CD14-positive monocyte (primary cell): ENCODE measurements at regions not wholly inside any gene's neighbourhood (a gene's known extent, or its start where the extent isn't known, plus 50 kb on each side); places are given as distances from the start of the nearest gene placed in this dataset.

ENCODE experiments used
- DNase-seq, 3 donors: peaks; one replicate each; pipeline ENCODE4 v3.0.0-alpha.2; 2011 to 2022
- H2AFZ ChIP-seq: 2 replicates; pipeline ENCODE4 v1.6.0; 2012; ENCODE audit warnings: mild to moderate bottlenecking, low read depth, low read length, inconsistent platforms; ENCODE audit not compliant: insufficient read depth, poor library complexity, severe bottlenecking
- H3K27ac ChIP-seq, 2 donors: 1 replicate in 1 of 2; 2 replicates in 1 of 2; pipeline ENCODE4 v1.5.1; 2012 to 2013; ENCODE audit warnings: low read length in 2 of 2, control low read depth in 1 of 2, inconsistent platforms in 1 of 2, low read depth in 1 of 2, mild to moderate bottlenecking in 1 of 2
- H3K27me3 ChIP-seq, 2 donors: one replicate each; pipeline versions ENCODE4 v1.6.0 to v1.6.1; 2011 to 2013; ENCODE audit warnings: low read length in 2 of 2; ENCODE audit not compliant: control insufficient read depth in 2 of 2, insufficient read depth in 2 of 2
- H3K36me3 ChIP-seq, 2 donors: replicated peaks in 1 of 2; 1 replicate in 1 of 2; 2 replicates in 1 of 2; pipeline versions ENCODE4 v1.5.1 to v1.6.1; 2012 to 2013; ENCODE audit warnings: low read length in 2 of 2, control low read depth in 1 of 2, inconsistent platforms in 1 of 2, mild to moderate bottlenecking in 1 of 2; ENCODE audit not compliant: insufficient read depth in 2 of 2, control insufficient read depth in 1 of 2
- H3K4me1 ChIP-seq, 2 donors: 1 replicate in 1 of 2; 2 replicates in 1 of 2; pipeline versions ENCODE4 v1.5.1 to v1.6.1; 2012 to 2013; ENCODE audit warnings: low read length in 2 of 2, control low read depth in 1 of 2, inconsistent platforms in 1 of 2, mild to moderate bottlenecking in 1 of 2, moderate library complexity in 1 of 2; ENCODE audit not compliant: insufficient read depth in 2 of 2, control insufficient read depth in 1 of 2
- H3K4me2 ChIP-seq: replicated peaks from 2 replicates; pipeline ENCODE3; 2012; ENCODE audit warnings: low read length, moderate library complexity, mild to moderate bottlenecking; ENCODE audit not compliant: poor library complexity, severe bottlenecking; ENCODE audit errors: extremely low read depth
- H3K4me3 ChIP-seq, 3 experiments: fragments of 200-600 bp in 1 of 3; sonication (generic) in 1 of 3; replicated peaks in 1 of 3; 1 replicate in 2 of 3; 2 replicates in 1 of 3; pipeline ENCODE4 v1.5.1; 2011 to 2013; ENCODE audit warnings: low read length in 3 of 3, mild to moderate bottlenecking in 3 of 3, control low read depth in 2 of 3, low read depth in 2 of 3, inconsistent platforms in 1 of 3, moderate library complexity in 1 of 3
- H3K79me2 ChIP-seq: 2 replicates; pipeline ENCODE4 v1.6.0; 2012; ENCODE audit warnings: mild to moderate bottlenecking, control low read depth, inconsistent platforms, low read length, moderate library complexity; ENCODE audit not compliant: insufficient read depth
- H3K9ac ChIP-seq: 2 replicates; pipeline ENCODE4 v1.6.0; 2017; ENCODE audit warnings: low read length, mild to moderate bottlenecking; ENCODE audit not compliant: insufficient read depth, poor library complexity, severe bottlenecking
- H3K9me3 ChIP-seq, 2 donors: replicated peaks in 1 of 2; 1 replicate in 1 of 2; 2 replicates in 1 of 2; pipeline versions ENCODE4 v1.5.1 to v1.6.1; 2012 to 2013; ENCODE audit warnings: low read length in 2 of 2, control low read depth in 1 of 2; ENCODE audit not compliant: control insufficient read depth in 1 of 2, insufficient read depth in 1 of 2
- H4K20me1 ChIP-seq: 2 replicates; pipeline ENCODE4 v1.6.0; 2012; ENCODE audit warnings: mild to moderate bottlenecking, low read length, control low read depth, moderate library complexity; ENCODE audit not compliant: insufficient read depth
- H3K27ac Mint-ChIP-seq, 7 donors: one replicate each; pipeline ENCODE4 v1.8.0; 2020; ENCODE audit warnings: mild to moderate bottlenecking in 7 of 7, mixed read lengths in 7 of 7, moderate library complexity in 6 of 7, inconsistent platforms in 2 of 7
- H3K27me3 Mint-ChIP-seq, 3 donors: one replicate each; pipeline ENCODE4 v1.8.0; 2021 to 2022; ENCODE audit warnings: low read depth in 3 of 3, mild to moderate bottlenecking in 3 of 3, mixed read lengths in 3 of 3, moderate library complexity in 3 of 3, inconsistent platforms in 1 of 3
- H3K36me3 Mint-ChIP-seq, 2 donors: one replicate each; pipeline ENCODE4 v1.8.0; 2020; ENCODE audit warnings: mixed read lengths in 2 of 2, inconsistent platforms in 1 of 2, mild to moderate bottlenecking in 1 of 2
- H3K4me1 Mint-ChIP-seq: one replicate; pipeline ENCODE4 v1.8.0; 2020; ENCODE audit warnings: mild to moderate bottlenecking, mixed read lengths
- H3K4me3 Mint-ChIP-seq, 2 donors: one replicate each; pipeline ENCODE4 v1.8.0; 2020; ENCODE audit warnings: mild to moderate bottlenecking in 2 of 2, mixed read lengths in 2 of 2, moderate library complexity in 1 of 2
- H3K9me3 Mint-ChIP-seq, 7 donors: one replicate each; pipeline ENCODE4 v1.8.0; 2020 to 2022; ENCODE audit warnings: mixed read lengths in 7 of 7, mild to moderate bottlenecking in 6 of 7, moderate library complexity in 6 of 7, inconsistent platforms in 2 of 7
- WGBS: methylation state at CpG from one replicate; pipeline ENCODE4 v1.1.5; 2013; ENCODE audit warnings: missing lambda C conversion rate; ENCODE audit not compliant: insufficient coverage; 5-methylcytosine and 5-hydroxymethylcytosine counted together
- intact Hi-C, 2 donors: fragments of 100-400 bp; cut with micrococcal nuclease; formaldehyde crosslinking; loops; one replicate each; pipeline versions ENCODE4 v1.15.0 to v1.15.1; 2023
- TF ChIP-seq, protein P1 (sequence below): fragments of 200-600 bp; IDR thresholded peaks from one replicate; pipeline ENCODE4 v1.8.0; 2022; ENCODE audit warnings: antibody characterized with exemption, mild to moderate bottlenecking

DNA sequence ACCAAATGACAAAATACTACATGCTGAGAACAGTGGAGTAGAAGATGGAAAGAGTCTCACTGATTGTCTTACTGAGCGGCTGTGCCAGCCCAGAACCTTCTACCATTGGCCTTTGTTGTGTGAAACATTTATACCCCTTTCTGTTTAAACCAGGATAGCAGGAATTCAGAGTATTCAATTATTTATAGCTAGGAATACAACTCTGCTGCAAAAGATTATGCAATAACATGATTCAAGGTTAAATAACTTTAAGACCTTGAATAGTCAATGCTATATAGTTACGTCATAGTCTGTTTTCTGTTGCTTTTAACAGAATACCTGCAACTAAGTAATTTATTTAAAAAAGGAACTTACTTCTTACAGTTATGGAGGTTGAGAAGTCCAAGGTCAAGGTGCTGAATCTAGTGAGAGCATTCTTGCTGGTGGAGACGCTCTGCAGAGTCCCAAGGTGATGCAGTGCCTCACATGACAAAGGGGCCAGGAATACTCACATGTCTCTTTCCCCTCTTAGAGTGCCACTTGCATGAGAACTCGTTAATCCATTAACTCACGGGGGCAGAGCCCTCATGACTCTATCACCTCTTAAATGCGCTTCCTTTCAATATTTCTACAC, 371.8 kb downstream of the MDFIC start:
- H3K4me1 ChIP-seq = no peaks in the 10 kb centered on the region
- no peaks in the 10 kb centered on the region for H3K79me2 ChIP-seq
- H3K4me1 Mint-ChIP-seq = no peaks in the 10 kb centered on the region
- no peak overlapping the region for H3K27ac ChIP-seq
- no peaks in the 10 kb centered on the region for H3K36me3 ChIP-seq
- H3K9ac ChIP-seq = no peak overlapping the region
- H3K36me3 Mint-ChIP-seq = no peaks in the 10 kb centered on the region
- no peak overlapping the region for H3K4me3 Mint-ChIP-seq
- WGBS = 80% methylated on average over 3 of the region's 6 CpGs
- TF ChIP-seq, protein P1, sequence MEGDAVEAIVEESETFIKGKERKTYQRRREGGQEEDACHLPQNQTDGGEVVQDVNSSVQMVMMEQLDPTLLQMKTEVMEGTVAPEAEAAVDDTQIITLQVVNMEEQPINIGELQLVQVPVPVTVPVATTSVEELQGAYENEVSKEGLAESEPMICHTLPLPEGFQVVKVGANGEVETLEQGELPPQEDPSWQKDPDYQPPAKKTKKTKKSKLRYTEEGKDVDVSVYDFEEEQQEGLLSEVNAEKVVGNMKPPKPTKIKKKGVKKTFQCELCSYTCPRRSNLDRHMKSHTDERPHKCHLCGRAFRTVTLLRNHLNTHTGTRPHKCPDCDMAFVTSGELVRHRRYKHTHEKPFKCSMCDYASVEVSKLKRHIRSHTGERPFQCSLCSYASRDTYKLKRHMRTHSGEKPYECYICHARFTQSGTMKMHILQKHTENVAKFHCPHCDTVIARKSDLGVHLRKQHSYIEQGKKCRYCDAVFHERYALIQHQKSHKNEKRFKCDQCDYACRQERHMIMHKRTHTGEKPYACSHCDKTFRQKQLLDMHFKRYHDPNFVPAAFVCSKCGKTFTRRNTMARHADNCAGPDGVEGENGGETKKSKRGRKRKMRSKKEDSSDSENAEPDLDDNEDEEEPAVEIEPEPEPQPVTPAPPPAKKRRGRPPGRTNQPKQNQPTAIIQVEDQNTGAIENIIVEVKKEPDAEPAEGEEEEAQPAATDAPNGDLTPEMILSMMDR = no peak
- peaks cover 0 to 3% (median 0%) of the 10 kb centered on the region in 7 donors for H3K9me3 Mint-ChIP-seq
- intact Hi-C loops = no loop called here
- H3K27me3 ChIP-seq = no peaks in the 10 kb centered on the region
- no peaks in the 10 kb centered on the region for H4K20me1 ChIP-seq
- H3K4me2 ChIP-seq = no peak overlapping the region
- no peak overlapping the region for H2AFZ ChIP-seq
- no peaks in the 10 kb centered on the region for H3K27me3 Mint-ChIP-seq
- H3K27ac Mint-ChIP-seq = no peak overlapping the region
- DNase-seq = no peak
- no peaks in the 10 kb centered on the region for H3K9me3 ChIP-seq
- no peak overlapping the region for H3K4me3 ChIP-seq

DNA sequence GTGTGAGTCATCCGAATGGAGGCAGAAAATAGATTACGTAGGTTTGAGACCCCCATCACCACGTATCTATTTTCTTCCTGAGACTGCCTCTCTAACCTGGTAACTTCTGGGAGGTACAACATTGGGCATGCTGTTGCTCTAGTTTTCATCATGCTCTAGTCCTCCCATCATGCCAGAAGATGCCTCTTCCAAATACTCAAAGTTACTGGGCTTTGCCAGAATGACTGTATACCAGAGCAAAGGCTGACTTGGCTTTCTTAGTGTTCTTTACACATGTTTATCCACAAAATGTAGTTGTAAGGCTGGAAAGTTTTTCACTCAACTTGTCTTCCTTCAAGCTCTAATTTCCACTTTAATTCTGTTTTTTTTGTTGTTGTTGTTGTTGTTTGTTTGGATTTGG, 370.5 kb downstream of the MDFIC start:
- no peaks in the 10 kb centered on the region for H4K20me1 ChIP-seq
- Mint-ChIP-seq H3K27ac (no peak overlapping the region), H3K36me3 (no peaks in the 10 kb centered on the region), H3K4me3 (no peak overlapping the region), H3K9me3 (peaks cover 0 to 2% (median 0%) of the 10 kb centered on the region in 7 donors), H3K4me1 (no peaks in the 10 kb centered on the region), H3K27me3 (no peaks in the 10 kb centered on the region)
- no peaks in the 10 kb centered on the region for H3K36me3 ChIP-seq
- H3K9me3 ChIP-seq = no peaks in the 10 kb centered on the region
- intact Hi-C loops = no loop called here
- H3K79me2 ChIP-seq = no peaks in the 10 kb centered on the region
- no peak overlapping the region for H2AFZ ChIP-seq
- no peak overlapping the region for H3K9ac ChIP-seq
- H3K27me3 ChIP-seq = no peaks in the 10 kb centered on the region
- no peak overlapping the region for H3K4me3 ChIP-seq
- no peaks in the 10 kb centered on the region for H3K4me1 ChIP-seq
- H3K27ac ChIP-seq = no peak overlapping the region
- no CpG with 5 or more reads among the region's 3 CpGs for WGBS
- DNase-seq = no peak
- TF ChIP-seq, protein P1 = no peak
- H3K4me2 ChIP-seq = no peak overlapping the region
